ENCODE measurements at regions not wholly inside any gene's neighbourhood (a gene's known extent, or its start where the extent isn't known, plus 50 kb on each side); places are given as distances from the start of the nearest gene placed in this dataset.

- no peak for TF ChIP-seq SP1 (IDR thresholded peaks at IDR 0.05)
- no peak for TF ChIP-seq HDGF (IDR thresholded peaks at IDR 0.05; ENCODE audit: borderline replicate concordance)
- no peak for TF ChIP-seq SUZ12 (IDR thresholded peaks at IDR 0.05)
- no peak for TF ChIP-seq FOXM1 (IDR thresholded peaks at IDR 0.05; ENCODE audit: borderline replicate concordance)
- no peak for TF ChIP-seq ELF4 (IDR thresholded peaks at IDR 0.05)
- no peak for TF ChIP-seq PKNOX1 (IDR thresholded peaks at IDR 0.05)
- TF ChIP-seq CTBP1 (IDR thresholded peaks at IDR 0.05; ENCODE audit: borderline replicate concordance) = no peak
- no peak for TF ChIP-seq BHLHE40 (IDR thresholded peaks at IDR 0.05; ENCODE audit: borderline replicate concordance)
- TF ChIP-seq ARNT (IDR thresholded peaks at IDR 0.05) = no peak
- no peak for TF ChIP-seq FOXA1 (IDR thresholded peaks at IDR 0.05)
Measured at GRCh38 chr3:127454968-127455367, 135.6 kb downstream of the TPRA1 start.

Data from HEK293T (cell line).